Hepatocyte (in vitro differentiated cells): ENCODE measurements at regions not wholly inside any gene's neighbourhood (a gene's known extent, or its start where the extent isn't known, plus 50 kb on each side); places are given as distances from the start of the nearest gene placed in this dataset.

ENCODE experiments used
- CTCF ChIP-seq: fragments of 200-600 bp; sonication (generic); IDR thresholded peaks from 2 replicates; pipeline ENCODE4 v1.5.1; 2016; ENCODE audit warnings: antibody characterized with exemption, mild to moderate bottlenecking; ENCODE audit not compliant: poor library complexity
- EZH2 ChIP-seq: fragments of 200-600 bp; sonication (generic); IDR thresholded peaks from 2 replicates; pipeline ENCODE4 v1.6.1; 2016; ENCODE audit warnings: antibody characterized with exemption, mild to moderate bottlenecking, borderline replicate concordance
- EZH2phosphoT487 ChIP-seq: fragments of 200-600 bp; sonication (generic); IDR thresholded peaks from one replicate; pipeline ENCODE4 v1.6.1; 2018; ENCODE audit warnings: antibody characterized with exemption, mild to moderate bottlenecking, low read depth, moderate library complexity; ENCODE audit not compliant: unreplicated experiment, severe bottlenecking

- TF ChIP-seq CTCF (no peak), EZH2 (no peak), EZH2phosphoT487 (no peak)
These were observed 141.8 kb upstream of the KLHL29 start for GRCh38 chr2:23243073-23243659.
